Dendritic cell treated with granulocyte-macrophage colony-stimulating factor and Interleukin-4, amounts not matched to agents 40 ng/mL and 50 ng/mL, for 4 days (primary cell): ENCODE measurements at regions not wholly inside any gene's neighbourhood (a gene's known extent, or its start where the extent isn't known, plus 50 kb on each side); places are given as distances from the start of the nearest gene placed in this dataset.
"Not testable (repeated sequence)": the region's sequence is repeated elsewhere in the genome, so short reads cannot be mapped to it uniquely, and the experiment has no call there.

Source experiments
- H3K27ac Mint-ChIP-seq: one replicate; pipeline ENCODE4 v1.8.0; 2022; ENCODE audit warnings: mild to moderate bottlenecking, mixed read lengths
- H3K27me3 Mint-ChIP-seq: one replicate; pipeline ENCODE4 v1.8.0; 2022; ENCODE audit warnings: mild to moderate bottlenecking, mixed read lengths
- H3K36me3 Mint-ChIP-seq: one replicate; pipeline ENCODE4 v1.8.0; 2022; ENCODE audit warnings: low read depth, mixed read lengths
- H3K4me1 Mint-ChIP-seq: one replicate; pipeline ENCODE4 v1.8.0; 2022; ENCODE audit warnings: low read depth, mixed read lengths
- H3K4me3 Mint-ChIP-seq: one replicate; pipeline ENCODE4 v1.8.0; 2022; ENCODE audit warnings: mild to moderate bottlenecking, moderate library complexity, mixed read lengths
- H3K9me3 Mint-ChIP-seq: one replicate; pipeline ENCODE4 v1.8.0; 2022; ENCODE audit warnings: mixed read lengths
- intact Hi-C: fragments of 100-400 bp; cut with micrococcal nuclease; formaldehyde crosslinking; loops from one replicate; pipeline ENCODE4 v1.15.0; 2022

GRCh38 chr6:30816791-30817739, 67.3 kb upstream of the DDR1 start:
- Mint-ChIP-seq H3K27me3 (no peaks in the 10 kb centered on the region), H3K4me3 (no peak overlapping the region), H3K9me3 (no peaks in the 10 kb centered on the region), H3K36me3 (peaks cover 4% of the 10 kb centered on the region), H3K4me1 (peaks cover 84% of the 10 kb centered on the region), H3K27ac (peak overlapping the region; percentile 60)
- intact Hi-C loops: no loop called here

GRCh38 chr6:30816296-30816695, 68.0 kb upstream of the DDR1 start:
- H3K27me3 Mint-ChIP-seq, intact Hi-C loops, H3K9me3 Mint-ChIP-seq, H3K4me3 Mint-ChIP-seq, H3K36me3 Mint-ChIP-seq: not testable (repeated sequence)
- H3K27ac Mint-ChIP-seq: peak overlapping the region; percentile 60
- H3K4me1 Mint-ChIP-seq: peaks cover 83% of the 10 kb centered on the region

GRCh38 chr6:30815041-30815742, 69.1 kb upstream of the DDR1 start:
- Mint-ChIP-seq H3K4me1 (peaks cover 86% of the 10 kb centered on the region), H3K27ac (peak overlapping the region; percentile 87)
- intact Hi-C loops, H3K36me3 Mint-ChIP-seq, H3K9me3 Mint-ChIP-seq, H3K27me3 Mint-ChIP-seq, H3K4me3 Mint-ChIP-seq: not testable (repeated sequence)

- Mint-ChIP-seq H3K36me3 (peaks cover 4% of the 10 kb centered on the region), H3K27ac (peak overlapping the region; percentile 87), H3K4me1 (peaks cover 83% of the 10 kb centered on the region), H3K27me3 (no peaks in the 10 kb centered on the region), H3K9me3 (no peaks in the 10 kb centered on the region), H3K4me3 (peak overlapping the region; percentile 20)
- intact Hi-C loops: loop anchor here (1.0 to 5.0 kb wide), 2 partner anchors 32 to 72 kb away; partner anchors contain the start of genes FLOT1 and IER3
These were observed 69.9 kb upstream of the DDR1 start for GRCh38 chr6:30814146-30815040.

GRCh38 chr6:30813631-30814145, 69.3 kb upstream of the IER3 start:
- intact Hi-C loops: loop anchor here (1.0 to 5.0 kb wide), 2 partner anchors 31 to 71 kb away; partner anchors contain the start of genes FLOT1 and IER3
- no peaks in the 10 kb centered on the region for H3K27me3 Mint-ChIP-seq
- peaks cover 4% of the 10 kb centered on the region for H3K36me3 Mint-ChIP-seq
- H3K4me3 Mint-ChIP-seq: peak overlapping the region; percentile 9
- no peaks in the 10 kb centered on the region for H3K9me3 Mint-ChIP-seq
- H3K27ac Mint-ChIP-seq: peak overlapping the region; percentile 87
- H3K4me1 Mint-ChIP-seq: peaks cover 79% of the 10 kb centered on the region

- intact Hi-C loops: loop anchor here (5.0 kb wide), 1 partner anchor 69 kb away; the partner anchor contains the start of genes FLOT1 and IER3
- H3K4me1 Mint-ChIP-seq: peaks cover 69% of the 10 kb centered on the region
These were observed 66.5 kb upstream of the IER3 start for GRCh38 chr6:30810813-30811339.

GRCh38 chr6:30807566-30807965, 63.2 kb upstream of the IER3 start:
- H3K27ac Mint-ChIP-seq, intact Hi-C loops, H3K4me3 Mint-ChIP-seq, H3K9me3 Mint-ChIP-seq, H3K36me3 Mint-ChIP-seq, H3K27me3 Mint-ChIP-seq: not testable (repeated sequence)
- H3K4me1 Mint-ChIP-seq: peaks cover 55% of the 10 kb centered on the region

More at GRCh38 chr6:30810813-30811339, 66.5 kb upstream of the IER3 start:
- Mint-ChIP-seq H3K27ac (peak overlapping the region; percentile 62), H3K4me3 (no peak overlapping the region), H3K36me3 (peaks cover 4% of the 10 kb centered on the region), H3K27me3 (peaks cover 2% of the 10 kb centered on the region), H3K9me3 (no peaks in the 10 kb centered on the region)

GRCh38 chr6:30806581-30807183, 62.3 kb upstream of the IER3 start:
- intact Hi-C loops: no loop called here
- peaks cover 9% of the 10 kb centered on the region for H3K9me3 Mint-ChIP-seq
- peaks cover 2% of the 10 kb centered on the region for H3K27me3 Mint-ChIP-seq
- H3K4me3 Mint-ChIP-seq: no peak overlapping the region
- H3K4me1 Mint-ChIP-seq: peaks cover 48% of the 10 kb centered on the region
- no peaks in the 10 kb centered on the region for H3K36me3 Mint-ChIP-seq
- no peak overlapping the region for H3K27ac Mint-ChIP-seq

GRCh38 chr6:30804333-30804732, 60.0 kb upstream of the IER3 start:
- Mint-ChIP-seq H3K36me3 (no peaks in the 10 kb centered on the region), H3K27me3 (peaks cover 2% of the 10 kb centered on the region), H3K9me3 (peaks cover 9% of the 10 kb centered on the region), H3K27ac (peak overlapping the region; percentile 8), H3K4me3 (no peak overlapping the region), H3K4me1 (peaks cover 30% of the 10 kb centered on the region)
- intact Hi-C loops: no loop called here

- no peak overlapping the region for H3K27ac Mint-ChIP-seq
- no peak overlapping the region for H3K4me3 Mint-ChIP-seq
- H3K27me3 Mint-ChIP-seq: peaks cover 2% of the 10 kb centered on the region
- intact Hi-C loops: no loop called here
- no peaks in the 10 kb centered on the region for H3K36me3 Mint-ChIP-seq
- peaks cover 25% of the 10 kb centered on the region for H3K4me1 Mint-ChIP-seq
- peaks cover 9% of the 10 kb centered on the region for H3K9me3 Mint-ChIP-seq
These were observed 58.4 kb upstream of the IER3 start for GRCh38 chr6:30802731-30803130.

GRCh38 chr6:30801950-30802349, 57.6 kb upstream of the IER3 start:
- no peak overlapping the region for H3K4me3 Mint-ChIP-seq
- peaks cover 9% of the 10 kb centered on the region for H3K9me3 Mint-ChIP-seq
- intact Hi-C loops: no loop called here
- peaks cover 26% of the 10 kb centered on the region for H3K4me1 Mint-ChIP-seq
- no peaks in the 10 kb centered on the region for H3K27me3 Mint-ChIP-seq
- no peaks in the 10 kb centered on the region for H3K36me3 Mint-ChIP-seq
- H3K27ac Mint-ChIP-seq: peak overlapping the region; percentile 27

- H3K4me3 Mint-ChIP-seq: no peak overlapping the region
- peaks cover 9% of the 10 kb centered on the region for H3K9me3 Mint-ChIP-seq
- H3K36me3 Mint-ChIP-seq: no peaks in the 10 kb centered on the region
- no peaks in the 10 kb centered on the region for H3K27me3 Mint-ChIP-seq
- H3K4me1 Mint-ChIP-seq: peaks cover 24% of the 10 kb centered on the region
- no peak overlapping the region for H3K27ac Mint-ChIP-seq
- intact Hi-C loops: no loop called here
These were observed 56.5 kb upstream of the IER3 start for GRCh38 chr6:30800871-30801270.

- H3K27me3 Mint-ChIP-seq: no peaks in the 10 kb centered on the region
- intact Hi-C loops: no loop called here
These were observed 54.9 kb upstream of the IER3 start for GRCh38 chr6:30799210-30799609.

More at GRCh38 chr6:30799210-30799609, 54.9 kb upstream of the IER3 start:
- Mint-ChIP-seq H3K36me3 (no peaks in the 10 kb centered on the region), H3K4me3 (no peak overlapping the region), H3K9me3 (peaks cover 4% of the 10 kb centered on the region), H3K4me1 (peaks cover 24% of the 10 kb centered on the region), H3K27ac (no peak overlapping the region)
